Dermis microvascular lymphatic vessel endothelial cell (primary cell): ENCODE measurements at regions not wholly inside any gene's neighbourhood (a gene's known extent, or its start where the extent isn't known, plus 50 kb on each side); places are given as distances from the start of the nearest gene placed in this dataset.
"Not testable (repeated sequence)": the region's sequence is repeated elsewhere in the genome, so short reads cannot be mapped to it uniquely, and the experiment has no call there.

ENCODE experiments used
- DNase-seq, 2 donors: peaks; one replicate each; pipeline versions ENCODE4 v3.0.0 to v3.0.0-alpha.2; 2010; ENCODE audit warnings: low read depth in 2 of 2

GRCh38 chr6:112865131-112865530 is 518.0 kb downstream of the RFPL4B start:
- no peak for DNase-seq

GRCh38 chr6:112874881-112875280 is 527.8 kb downstream of the RFPL4B start:
- DNase-seq = no peak

GRCh38 chr6:112877134-112878100 is 530.3 kb downstream of the RFPL4B start:
- DNase-seq = peak in 1 of 2 donors; percentile 83

GRCh38 chr6:112879920-112880413 is 532.8 kb downstream of the RFPL4B start:
- no peak for DNase-seq

GRCh38 chr6:112881027-112881426 is 533.9 kb downstream of the RFPL4B start:
- DNase-seq = no peak

- peak in 1 of 2 donors; percentile 33 for DNase-seq
Measured at GRCh38 chr6:112881828-112882780, 535.0 kb downstream of the RFPL4B start.

- DNase-seq = no peak
Measured at GRCh38 chr6:112883095-112883494, 536.0 kb downstream of the RFPL4B start.

- DNase-seq = no peak
Measured at GRCh38 chr6:112886415-112886814, 539.3 kb downstream of the RFPL4B start.

- DNase-seq = not testable (repeated sequence)
Measured at GRCh38 chr6:112887424-112887823, 540.3 kb downstream of the RFPL4B start.

- peak; percentile 47 to 81 for DNase-seq
Measured at GRCh38 chr6:112899541-112899940, 552.4 kb downstream of the RFPL4B start.

GRCh38 chr6:112903361-112903760 is 556.2 kb downstream of the RFPL4B start:
- DNase-seq = no peak

GRCh38 chr6:112906726-112907125 is 559.6 kb downstream of the RFPL4B start:
- peak; percentile 30 to 86 for DNase-seq

GRCh38 chr6:112909781-112910180 is 562.7 kb downstream of the RFPL4B start:
- DNase-seq = no peak

GRCh38 chr6:112910256-112910655 is 563.1 kb downstream of the RFPL4B start:
- DNase-seq = no peak

- DNase-seq = peak in 1 of 2 donors; percentile 41
Measured at GRCh38 chr6:112911959-112912358, 564.8 kb downstream of the RFPL4B start.

GRCh38 chr6:112912416-112913101 is 565.4 kb downstream of the RFPL4B start:
- peak in 1 of 2 donors; percentile 74 for DNase-seq

GRCh38 chr6:112919744-112920143 is 572.6 kb downstream of the RFPL4B start:
- DNase-seq = not testable (repeated sequence)

GRCh38 chr6:112920994-112921393 is 573.9 kb downstream of the RFPL4B start:
- no peak for DNase-seq

- no peak for DNase-seq
Measured at GRCh38 chr6:112923940-112924587, 576.9 kb downstream of the RFPL4B start.

GRCh38 chr6:112925702-112926101 is 578.6 kb downstream of the RFPL4B start:
- DNase-seq = no peak
